Stimulated activated CD4-positive, alpha-beta T cell treated with anti-CD3 and anti-CD28 coated beads, Interleukin-12 subunit alpha, Interleukin-12 subunit beta, amount 100 ng/mL, for 48 hours (primary cell): ENCODE measurements at regions not wholly inside any gene's neighbourhood (a gene's known extent, or its start where the extent isn't known, plus 50 kb on each side); places are given as distances from the start of the nearest gene placed in this dataset.
"Not testable (repeated sequence)": the region's sequence is repeated elsewhere in the genome, so short reads cannot be mapped to it uniquely, and the experiment has no call there.

Source experiments
- DNase-seq, 3 donors: peaks; one replicate each; pipeline ENCODE4 v3.0.0-alpha.2; 2020; ENCODE audit warnings: low read depth in 2 of 3, low spot score in 1 of 3

- DNase-seq, result no peak
These were observed 126.2 kb upstream of the KCTD7 start for GRCh38 chr7:66502230-66503035.

DNA sequence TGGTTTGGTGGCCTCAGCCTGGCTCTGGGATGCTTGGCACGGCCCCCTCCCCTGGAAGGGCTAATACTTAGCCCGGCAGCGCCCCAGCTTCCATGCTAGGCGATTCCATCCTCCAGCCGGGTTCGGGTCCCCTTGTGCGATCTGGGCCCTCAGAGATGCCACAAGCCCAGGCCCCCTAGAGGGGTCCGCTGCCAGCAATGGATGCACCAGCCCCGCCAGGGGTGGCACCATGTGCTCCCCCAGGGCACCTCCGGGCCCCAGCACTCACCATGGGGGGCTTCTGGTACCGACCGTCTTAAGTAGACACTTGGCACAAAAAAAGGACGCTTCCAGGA, 125.7 kb upstream of the KCTD7 start:
- no peak for DNase-seq

GRCh38 chr7:66503551-66504031, 125.1 kb upstream of the KCTD7 start:
- DNase-seq, result no peak

- DNase-seq, result no peak
These were observed 124.5 kb upstream of the KCTD7 start for GRCh38 chr7:66504131-66504530.

DNA sequence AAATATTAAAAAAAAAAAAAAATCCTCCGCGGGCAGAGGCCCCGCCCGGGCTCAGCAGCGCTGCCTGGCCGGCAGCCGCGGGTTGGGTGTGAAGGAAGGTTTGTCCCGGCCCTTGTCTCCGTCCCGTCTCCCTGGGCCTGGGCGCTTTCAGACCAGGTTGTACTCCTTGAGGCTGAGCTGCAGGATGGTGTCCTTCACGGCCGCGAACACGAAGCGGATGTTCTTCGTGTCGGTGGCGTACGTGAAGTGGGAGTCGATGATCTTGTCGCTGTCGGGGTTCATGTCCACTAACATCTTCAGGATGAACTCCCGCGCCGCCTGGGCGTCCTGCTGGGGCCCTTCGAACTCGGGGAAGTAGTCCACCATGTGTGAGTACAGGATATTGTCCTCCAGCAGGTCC, 123.7 kb upstream of the KCTD7 start:
- DNase-seq, result no peak

DNA sequence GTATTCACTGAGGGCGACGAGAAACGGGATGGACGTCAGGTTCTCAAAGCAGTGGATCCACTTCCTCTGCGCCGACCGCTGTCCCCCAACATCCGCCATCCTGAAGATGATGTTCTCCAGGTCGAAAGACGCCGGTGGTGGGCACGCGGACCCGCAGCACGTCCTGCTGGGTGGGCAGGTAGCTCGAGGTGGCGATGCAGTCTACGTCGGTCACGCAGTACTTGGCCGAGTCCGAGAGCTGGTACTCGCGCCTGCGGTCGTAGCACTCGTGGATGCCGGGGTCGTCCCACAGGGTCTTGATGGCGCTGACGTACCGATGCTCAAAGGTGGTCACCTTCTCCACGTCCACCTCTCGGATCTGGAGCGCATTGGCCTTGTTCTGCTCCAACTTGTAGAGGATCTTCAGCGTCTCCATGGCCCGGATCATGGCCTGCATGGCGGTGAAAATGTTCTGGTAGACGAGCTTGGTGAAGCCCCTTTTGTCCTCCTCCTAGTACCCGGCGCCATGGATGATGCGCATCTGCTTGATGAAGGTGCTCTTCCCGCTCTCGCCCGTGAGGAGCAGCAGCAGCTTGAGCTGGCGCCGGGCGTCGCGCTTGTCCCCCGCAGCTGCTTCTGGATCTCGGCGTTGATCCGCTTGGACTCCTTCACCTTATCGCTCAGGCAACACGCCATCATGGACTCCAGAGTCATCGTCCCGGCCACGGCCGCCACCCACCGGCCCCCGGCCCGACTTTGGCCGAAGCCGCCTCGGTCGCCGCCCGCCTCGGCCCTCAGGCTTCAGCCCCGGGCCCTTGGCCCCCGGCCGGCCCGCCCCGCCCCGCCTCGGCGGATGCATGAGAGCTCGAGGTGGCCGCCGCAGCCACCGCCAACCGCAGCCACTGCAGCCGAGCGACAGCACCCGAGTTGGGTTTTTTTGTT, 122.9 kb upstream of the KCTD7 start:
- DNase-seq, result no peak

GRCh38 chr7:66506703-66507102, 122.0 kb upstream of the KCTD7 start:
- DNase-seq, result not testable (repeated sequence)

GRCh38 chr7:66507764-66508296, 120.9 kb upstream of the KCTD7 start:
- no peak for DNase-seq

DNA sequence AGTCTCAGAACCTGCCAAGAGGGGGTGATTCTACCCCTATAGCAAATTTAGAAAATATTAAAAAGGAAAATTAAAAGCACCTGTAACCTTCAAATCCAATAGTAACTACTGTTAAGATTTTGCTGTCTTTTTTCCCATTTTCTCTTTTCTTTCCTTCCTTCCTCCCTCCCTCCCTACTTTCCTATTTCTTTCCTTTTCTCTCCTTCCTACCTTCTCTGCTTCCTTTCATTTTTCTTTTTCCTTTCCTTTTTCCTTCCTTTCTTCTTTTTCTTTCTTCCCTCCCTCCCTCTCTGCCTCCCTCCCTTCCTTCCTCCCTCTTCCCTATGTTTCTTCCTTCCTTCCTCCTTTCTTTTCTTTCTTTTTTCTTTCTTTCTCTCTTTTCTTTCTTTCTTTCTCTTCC, 120.2 kb upstream of the KCTD7 start:
- DNase-seq, result no peak

- DNase-seq, result no peak
These were observed 114.6 kb upstream of the KCTD7 start for GRCh38 chr7:66514050-66514449.

GRCh38 chr7:66517212-66517909, 111.3 kb upstream of the KCTD7 start:
- no peak for DNase-seq

GRCh38 chr7:66518151-66518691, 110.5 kb upstream of the KCTD7 start:
- DNase-seq, result no peak

DNA sequence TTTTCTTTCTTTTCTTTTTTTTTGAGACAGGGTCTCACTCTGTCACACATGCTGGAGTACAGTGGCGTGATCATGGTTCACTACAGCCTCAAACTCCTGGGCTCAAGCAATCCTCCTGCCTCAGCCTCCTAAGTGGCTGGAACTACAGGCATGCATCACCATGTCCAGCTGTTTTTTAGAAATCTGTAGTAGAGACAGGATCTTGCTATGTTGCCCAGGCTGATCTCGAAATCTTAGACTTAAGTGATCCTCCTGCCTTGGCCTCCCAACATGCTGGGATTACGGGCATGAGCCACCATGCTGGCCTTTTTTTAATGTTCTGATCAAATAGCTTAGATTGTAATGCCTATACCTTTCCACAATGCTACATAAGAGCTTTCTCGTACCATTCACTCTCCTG, 107.0 kb upstream of the KCTD7 start:
- no peak for DNase-seq

DNA sequence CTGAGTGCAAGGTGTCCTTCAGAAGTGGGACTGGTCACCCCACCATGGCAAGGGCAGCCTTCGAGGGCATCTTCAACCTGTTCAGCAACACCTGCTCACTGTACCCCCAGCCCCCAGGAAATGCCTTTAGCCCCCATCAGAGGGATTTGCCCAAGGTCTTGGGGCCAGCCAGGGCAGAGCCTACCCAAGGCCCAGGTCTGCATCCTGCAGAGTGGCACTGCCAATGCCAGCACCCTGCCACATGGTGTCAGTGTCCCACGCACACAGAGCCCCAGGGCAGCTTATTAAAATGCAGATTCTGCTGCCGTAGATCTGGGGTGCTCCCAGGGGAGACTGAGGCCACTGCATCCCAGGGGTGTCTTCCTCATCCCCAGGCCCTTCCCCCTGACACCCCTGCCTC, 106.2 kb upstream of the KCTD7 start:
- no peak for DNase-seq

DNA sequence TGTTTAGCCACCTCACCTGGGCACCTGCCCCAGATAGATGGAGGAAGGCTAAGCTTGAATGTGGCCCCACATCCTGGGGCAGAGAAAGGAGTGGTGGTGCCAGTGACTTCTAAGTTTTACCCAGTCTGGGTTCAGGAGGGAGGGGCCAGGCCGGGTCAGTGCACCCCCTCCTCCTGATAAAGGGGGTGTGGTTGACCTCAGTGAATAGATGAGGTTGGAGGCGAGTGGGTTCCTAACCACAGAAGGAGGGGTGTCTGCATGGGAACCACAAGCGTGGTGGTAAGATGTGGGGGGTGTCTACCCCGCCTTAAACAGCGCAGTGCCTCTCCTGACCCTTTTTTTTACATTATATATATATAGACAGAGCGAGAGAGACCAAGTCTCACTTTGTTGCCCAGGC, 105.3 kb upstream of the KCTD7 start:
- no peak for DNase-seq

DNA sequence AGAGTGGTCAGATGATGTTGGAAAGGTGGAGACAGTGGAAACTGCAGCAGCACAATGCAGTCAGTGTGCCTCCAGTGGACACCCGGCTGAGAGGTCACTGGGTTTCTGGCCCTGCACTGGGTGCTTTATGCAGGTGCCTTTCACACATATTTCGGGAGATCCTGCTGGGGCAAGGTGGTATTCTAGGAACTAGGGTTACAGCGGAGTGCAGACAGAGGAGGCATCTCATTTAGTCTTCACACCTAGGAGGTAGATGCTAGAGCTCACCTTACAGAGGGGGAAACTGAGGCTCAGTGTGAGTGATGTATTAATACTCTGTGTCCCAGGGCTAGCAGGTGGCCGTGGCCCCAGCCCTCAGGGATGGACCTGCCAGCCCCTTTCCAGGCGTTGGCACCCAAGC, 103.9 kb upstream of the KCTD7 start:
- no peak for DNase-seq

DNA sequence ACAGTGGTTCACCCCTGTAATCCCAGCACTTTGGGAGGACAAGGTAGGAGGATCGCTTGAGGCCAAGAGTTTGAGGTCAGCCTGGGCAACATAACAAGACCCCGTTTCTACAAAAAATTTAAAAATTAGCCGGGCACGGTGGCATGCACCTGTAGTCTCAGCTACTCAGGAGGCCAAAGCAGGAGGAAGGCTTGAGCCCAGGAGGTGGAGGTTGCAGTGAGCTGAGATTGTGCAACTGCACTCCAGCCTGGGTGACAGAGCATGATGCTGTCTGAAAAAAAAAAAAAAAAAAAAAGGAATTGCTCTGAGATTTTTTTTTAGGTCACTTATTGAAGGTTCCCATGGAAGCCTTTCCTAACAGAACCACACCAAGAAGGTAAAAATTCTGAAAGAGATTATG, 101.9 kb upstream of the KCTD7 start:
- not testable (repeated sequence) for DNase-seq

GRCh38 chr7:66528652-66529051, 100.0 kb upstream of the KCTD7 start:
- no peak for DNase-seq

- DNase-seq, result no peak
These were observed 98.6 kb upstream of the KCTD7 start for GRCh38 chr7:66529883-66530610.
